HEK293T (cell line): ENCODE measurements at regions not wholly inside any gene's neighbourhood (a gene's known extent, or its start where the extent isn't known, plus 50 kb on each side); places are given as distances from the start of the nearest gene placed in this dataset.

Source experiments
- CTCF ChIA-PET: fragments of 350-600 bp; formaldehyde crosslinking; extraction: SDS; loops from one replicate; lab custom pipeline; 2021; ENCODE audit warnings: antibody characterized with exemption, inconsistent platforms; lab: Yijun Ruan, JAX
- POLR2A ChIA-PET: fragments of 350-600 bp; formaldehyde crosslinking; extraction: SDS; loops from one replicate; lab custom pipeline; 2020; ENCODE audit warnings: antibody characterized with exemption, inconsistent platforms; lab: Yijun Ruan, JAX
- DNase-seq: peaks from one replicate; pipeline ENCODE4 v3.0.0; 2012; ENCODE audit warnings: mixed read lengths; ENCODE audit errors: extremely low spot score
- ARNT ChIP-seq: fragments of 450-650 bp; IDR thresholded peaks from 2 replicates; pipeline ENCODE4 v1.6.1; 2017; ENCODE audit warnings: mild to moderate bottlenecking
- BHLHE40 ChIP-seq: fragments of 450-650 bp; IDR thresholded peaks from 2 replicates; pipeline ENCODE4 v1.6.1; 2016; ENCODE audit warnings: mild to moderate bottlenecking, moderate library complexity, borderline replicate concordance
- CTBP1 ChIP-seq: fragments of 450-650 bp; IDR thresholded peaks from 2 replicates; pipeline ENCODE4 v1.6.1; 2016; ENCODE audit warnings: borderline replicate concordance
- ELF4 ChIP-seq: fragments of 450-650 bp; IDR thresholded peaks from 2 replicates; pipeline ENCODE4 v1.6.1; 2017; ENCODE audit warnings: antibody characterized with exemption
- FOXA1 ChIP-seq: fragments of 450-650 bp; IDR thresholded peaks from 2 replicates; pipeline ENCODE4 v1.6.1; 2016; ENCODE audit warnings: mild to moderate bottlenecking
- FOXK2 ChIP-seq: fragments of 450-650 bp; IDR thresholded peaks from 2 replicates; pipeline ENCODE4 v1.6.1; 2016; ENCODE audit warnings: mild to moderate bottlenecking
- FOXM1 ChIP-seq: fragments of 450-650 bp; IDR thresholded peaks from 2 replicates; pipeline ENCODE4 v1.6.1; 2017; ENCODE audit warnings: mild to moderate bottlenecking, borderline replicate concordance
- HDGF ChIP-seq: fragments of 450-650 bp; IDR thresholded peaks from 2 replicates; pipeline ENCODE4 v1.6.1; 2017; ENCODE audit warnings: antibody characterized with exemption, borderline replicate concordance
- L3MBTL2 ChIP-seq: fragments of 450-650 bp; conservative IDR thresholded peaks from 2 replicates; pipeline ENCODE4 v1.6.1; 2016; ENCODE audit warnings: mild to moderate bottlenecking
- LEF1 ChIP-seq: fragments of 450-650 bp; IDR thresholded peaks from 2 replicates; pipeline ENCODE4 v1.6.1; 2017; ENCODE audit warnings: mild to moderate bottlenecking, borderline replicate concordance
- NFRKB ChIP-seq: fragments of 450-650 bp; IDR thresholded peaks from 2 replicates; pipeline ENCODE4 v1.6.1; 2016; ENCODE audit warnings: mild to moderate bottlenecking, moderate library complexity
- SP1 ChIP-seq: fragments of 450-650 bp; IDR thresholded peaks from 2 replicates; pipeline ENCODE4 v1.6.1; 2017
- SUZ12 ChIP-seq: fragments of 450-650 bp; IDR thresholded peaks from 2 replicates; pipeline ENCODE4 v1.6.1; 2016; ENCODE audit warnings: mild to moderate bottlenecking
- TARDBP ChIP-seq: fragments of 450-650 bp; IDR thresholded peaks from 2 replicates; pipeline ENCODE4 v1.6.1; 2016
- ZNF384 ChIP-seq: fragments of 450-650 bp; IDR thresholded peaks from 2 replicates; pipeline ENCODE4 v1.6.1; 2016
- TF ChIP-seq, protein P1 (sequence below): fragments of 450-650 bp; IDR thresholded peaks from 2 replicates; pipeline ENCODE4 v1.6.1; 2016

DNA sequence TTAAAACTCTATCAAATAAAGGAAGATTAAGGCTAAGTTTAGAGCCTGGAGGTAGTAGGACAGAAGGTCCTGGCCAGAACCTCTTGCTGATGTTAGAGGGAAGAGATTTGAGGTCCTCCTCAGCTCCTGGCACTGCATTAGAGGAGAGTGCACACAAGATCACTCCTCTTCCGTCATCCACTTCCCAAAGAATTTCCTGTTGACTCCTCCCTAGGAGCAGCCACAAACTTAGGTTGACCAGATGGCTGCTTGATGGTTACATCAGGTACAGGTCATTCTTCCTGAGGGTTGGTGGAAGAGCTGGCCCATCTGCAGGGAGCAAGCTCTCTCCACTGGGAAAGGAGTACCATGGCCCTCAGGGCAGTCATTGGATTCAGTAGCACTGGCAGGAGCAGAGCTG is 93.9 kb upstream of the IL33 start:
- ChIA-PET POLR2A (no interaction called here), CTCF (no interaction called here)
- DNase-seq, result no peak
- no peak for TF ChIP-seq ELF4
- no peak for TF ChIP-seq L3MBTL2
- no peak for TF ChIP-seq SP1
- no peak for TF ChIP-seq BHLHE40
- TF ChIP-seq NFRKB, result no peak
- TF ChIP-seq HDGF, result no peak
- TF ChIP-seq ZNF384, result no peak
- TF ChIP-seq ARNT, result no peak
- no peak for TF ChIP-seq TARDBP

DNA sequence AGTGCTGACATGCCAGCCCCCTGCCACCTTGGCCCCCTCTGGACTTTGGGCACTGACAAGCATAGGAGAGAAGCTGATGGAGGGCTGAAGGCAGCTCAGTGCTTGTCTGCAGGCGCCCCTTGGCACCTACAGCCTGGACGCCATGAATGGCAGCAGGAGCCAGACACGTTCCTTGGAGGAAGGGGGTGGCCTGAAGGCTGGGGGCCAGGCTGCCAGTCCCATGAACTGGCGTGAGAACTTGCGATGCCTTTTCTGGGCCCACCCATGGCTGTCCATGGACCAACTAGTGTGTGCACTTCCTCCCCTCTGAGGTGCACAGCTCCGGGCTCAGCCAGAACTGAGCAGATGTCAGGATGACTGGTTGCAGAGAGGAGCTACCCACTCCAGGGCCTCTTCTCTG is 99.0 kb upstream of the RANBP6 start:
- ChIA-PET CTCF (no interaction called here), POLR2A (no interaction called here)
- TF ChIP-seq BHLHE40, result no peak
- TF ChIP-seq, protein P1, sequence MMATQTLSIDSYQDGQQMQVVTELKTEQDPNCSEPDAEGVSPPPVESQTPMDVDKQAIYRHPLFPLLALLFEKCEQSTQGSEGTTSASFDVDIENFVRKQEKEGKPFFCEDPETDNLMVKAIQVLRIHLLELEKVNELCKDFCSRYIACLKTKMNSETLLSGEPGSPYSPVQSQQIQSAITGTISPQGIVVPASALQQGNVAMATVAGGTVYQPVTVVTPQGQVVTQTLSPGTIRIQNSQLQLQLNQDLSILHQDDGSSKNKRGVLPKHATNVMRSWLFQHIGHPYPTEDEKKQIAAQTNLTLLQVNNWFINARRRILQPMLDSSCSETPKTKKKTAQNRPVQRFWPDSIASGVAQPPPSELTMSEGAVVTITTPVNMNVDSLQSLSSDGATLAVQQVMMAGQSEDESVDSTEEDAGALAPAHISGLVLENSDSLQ, result no peak
- TF ChIP-seq SP1, result no peak
- TF ChIP-seq ELF4, result no peak
- TF ChIP-seq CTBP1, result no peak
- no peak for TF ChIP-seq ZNF384
- no peak for TF ChIP-seq SUZ12
- no peak for TF ChIP-seq ARNT
- TF ChIP-seq L3MBTL2, result no peak
- no peak for TF ChIP-seq FOXA1
- TF ChIP-seq NFRKB, result no peak
- DNase-seq, result no peak

DNA sequence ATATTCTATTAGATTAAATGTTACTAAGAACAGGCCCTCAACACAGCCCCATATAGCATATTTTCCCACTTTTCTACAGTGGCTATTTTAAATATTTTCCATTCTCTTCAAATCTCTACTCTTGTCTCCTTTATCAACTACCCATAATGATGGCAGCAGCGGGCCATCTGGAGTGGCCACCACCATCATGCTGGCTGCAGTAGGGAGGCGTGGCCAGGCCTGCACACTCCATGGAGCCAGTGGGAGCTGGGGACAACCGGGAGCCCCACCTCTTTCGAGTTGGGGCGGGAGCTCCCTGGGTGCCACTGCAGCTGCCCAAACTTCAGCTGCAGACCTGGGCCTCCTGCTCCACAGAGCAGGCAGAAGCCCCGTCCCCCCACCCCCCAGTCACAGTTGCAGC is 98.4 kb upstream of the RANBP6 start:
- DNase-seq, result no peak
- POLR2A ChIA-PET, result no interaction called here
- no peak for TF ChIP-seq CTBP1
- TF ChIP-seq TARDBP, result no peak
- TF ChIP-seq ARNT, result no peak
- TF ChIP-seq SP1, result no peak
- no peak for TF ChIP-seq ZNF384
- TF ChIP-seq NFRKB, result no peak
- TF ChIP-seq L3MBTL2, result no peak
- no peak for TF ChIP-seq HDGF
- no peak for TF ChIP-seq FOXM1
- TF ChIP-seq BHLHE40, result no peak
- CTCF ChIA-PET, result no interaction called here

- no peak for TF ChIP-seq ARNT
- no peak for TF ChIP-seq ELF4
- TF ChIP-seq SP1, result no peak
- TF ChIP-seq L3MBTL2, result no peak
- no peak for TF ChIP-seq FOXM1
- no peak for TF ChIP-seq HDGF
- TF ChIP-seq CTBP1, result no peak
- DNase-seq, result no peak
- ChIA-PET CTCF (no interaction called here), POLR2A (no interaction called here)
These were observed 97.9 kb upstream of the RANBP6 start for GRCh38 chr9:6113312-6113711.

DNA sequence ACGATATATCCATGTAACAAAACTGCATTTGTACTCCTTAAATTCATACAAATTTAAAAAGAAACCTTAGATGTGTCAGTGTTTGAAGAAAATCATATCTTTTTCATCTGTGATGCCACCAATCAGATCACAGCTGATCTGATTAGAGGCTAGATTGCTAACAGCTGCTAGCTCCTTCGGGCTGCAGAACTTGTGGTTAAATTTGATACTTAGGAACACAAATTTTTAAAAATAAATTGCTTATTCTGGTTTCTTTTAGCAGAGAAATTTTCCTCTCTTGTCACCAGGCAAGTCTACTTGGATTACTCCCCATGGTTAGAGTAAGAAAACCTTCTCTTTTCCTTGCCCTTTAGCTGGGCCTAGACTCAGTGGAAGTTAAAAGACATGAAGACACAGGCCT is 94.6 kb upstream of the RANBP6 start:
- POLR2A ChIA-PET, result interaction anchor here (0.6 kb wide), 1 partner anchor 32 kb away, joined by 3 read pairs; no protein-coding TSS in a partner anchor
- TF ChIP-seq BHLHE40 (no peak), FOXM1 (no peak), L3MBTL2 (no peak), ARNT (no peak), CTBP1 (no peak), SP1 (no peak), FOXK2 (no peak), ZNF384 (no peak), FOXA1 (no peak), HDGF (no peak), ELF4 (no peak), NFRKB (no peak), LEF1 (no peak), TARDBP (no peak)
- TF ChIP-seq, protein P1, result no peak
- CTCF ChIA-PET, result no interaction called here
- no peak for DNase-seq

DNA sequence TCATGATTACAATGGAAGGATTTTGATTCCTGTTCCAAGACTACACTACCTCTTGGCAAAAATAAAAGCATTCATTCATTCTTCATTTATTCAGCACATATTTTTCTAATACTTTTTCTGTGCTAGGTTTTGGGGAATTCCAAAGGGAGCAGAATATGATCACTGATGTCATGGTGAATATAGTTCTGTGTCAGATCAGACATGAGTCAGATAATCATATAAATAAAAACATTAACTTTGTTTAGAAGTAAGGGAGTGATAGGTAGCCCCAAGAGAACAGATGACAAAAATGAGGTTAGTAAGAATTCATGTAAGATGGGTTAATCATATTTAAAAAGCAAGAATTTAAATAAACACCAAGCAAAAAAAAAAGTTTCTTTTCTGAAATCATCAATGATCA is 94.1 kb upstream of the RANBP6 start:
- POLR2A ChIA-PET, result interaction anchor here (0.6 kb wide), 1 partner anchor 31 kb away, joined by 3 read pairs; no protein-coding TSS in a partner anchor
- CTCF ChIA-PET, result no interaction called here

More for the DNA sequence above, 94.1 kb upstream of the RANBP6 start:
- no peak for DNase-seq
- TF ChIP-seq SUZ12 (no peak), FOXA1 (no peak), CTBP1 (no peak), HDGF (no peak), BHLHE40 (no peak), LEF1 (no peak), TARDBP (no peak), FOXK2 (no peak), SP1 (no peak), FOXM1 (no peak), ARNT (no peak), L3MBTL2 (no peak), ZNF384 (no peak), ELF4 (no peak), NFRKB (no peak)
- TF ChIP-seq, protein P1, result no peak
